Activated naive CD8-positive, alpha-beta T cell treated with anti-CD3 and anti-CD28 coated beads, Interleukin-2, amount 50 U/mL, for 16 hours (primary cell): ENCODE measurements at regions not wholly inside any gene's neighbourhood (a gene's known extent, or its start where the extent isn't known, plus 50 kb on each side); places are given as distances from the start of the nearest gene placed in this dataset.

ENCODE experiments used
- DNase-seq: peaks from one replicate; pipeline ENCODE4 v3.0.0-alpha.2; 2020; ENCODE audit warnings: low read depth, low spot score

- no peak for DNase-seq
These were observed 141.0 kb upstream of the PPP1R26 start for GRCh38 chr9:135338546-135338945.

DNA sequence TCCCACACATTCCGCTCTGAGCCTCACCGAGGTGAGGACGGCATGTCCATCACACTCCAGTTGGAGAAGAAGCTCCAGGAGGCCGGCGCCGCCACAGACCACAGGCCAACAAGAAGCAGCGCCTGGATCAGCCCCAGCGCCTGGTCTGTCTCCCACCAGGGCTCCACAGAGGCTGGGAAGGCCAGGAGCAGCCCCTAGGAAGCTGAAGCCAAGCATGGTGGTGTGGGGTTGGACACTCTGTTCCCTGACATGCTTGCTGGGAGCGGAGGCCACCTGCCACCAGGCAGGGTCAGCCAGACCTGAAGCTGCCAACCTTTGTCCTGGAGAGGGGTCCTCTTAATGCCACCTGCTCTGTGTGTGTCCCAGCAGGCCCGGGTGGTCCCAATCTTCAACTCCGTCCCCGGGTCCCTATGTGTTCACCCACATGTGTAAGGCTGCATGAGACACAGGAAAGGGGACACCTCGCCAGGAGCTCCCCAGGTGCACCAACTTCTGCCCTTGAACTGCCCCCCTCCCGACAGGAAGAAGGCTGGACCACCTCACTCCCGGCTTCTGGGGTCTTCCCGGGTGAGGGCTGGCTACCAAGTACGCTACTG lies 140.1 kb upstream of the PPP1R26 start:
- DNase-seq = no peak

DNA sequence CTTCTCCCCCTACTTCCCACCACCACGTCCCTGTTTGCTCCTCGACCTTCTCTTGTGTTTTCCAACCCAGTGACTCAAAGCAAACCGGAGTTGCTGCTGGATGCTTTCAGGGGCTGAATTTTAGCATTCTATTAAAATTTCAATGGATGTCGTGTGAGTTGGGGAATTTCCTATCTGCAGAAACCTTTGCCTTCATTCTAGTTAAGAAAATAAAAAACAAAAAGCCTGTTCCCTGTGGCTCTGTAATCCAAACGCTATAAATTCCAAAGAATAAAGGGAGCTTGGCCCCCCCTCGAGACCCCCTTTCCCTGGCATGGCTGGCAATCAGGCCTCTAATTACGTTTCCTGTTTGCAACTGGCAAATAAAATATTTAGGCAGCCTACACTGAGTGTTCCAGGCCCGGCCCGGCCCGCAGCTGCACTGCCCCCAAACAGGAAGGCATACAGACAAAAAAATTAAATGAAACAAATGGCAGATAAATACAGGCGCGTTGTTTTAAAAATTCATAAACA lies 139.4 kb upstream of the PPP1R26 start:
- DNase-seq = no peak

GRCh38 chr9:135340726-135341475 lies 138.7 kb upstream of the PPP1R26 start:
- no peak for DNase-seq

GRCh38 chr9:135341612-135342169 lies 137.9 kb upstream of the PPP1R26 start:
- no peak for DNase-seq

- no peak for DNase-seq
These were observed 137.1 kb upstream of the PPP1R26 start for GRCh38 chr9:135342206-135343130.

DNA sequence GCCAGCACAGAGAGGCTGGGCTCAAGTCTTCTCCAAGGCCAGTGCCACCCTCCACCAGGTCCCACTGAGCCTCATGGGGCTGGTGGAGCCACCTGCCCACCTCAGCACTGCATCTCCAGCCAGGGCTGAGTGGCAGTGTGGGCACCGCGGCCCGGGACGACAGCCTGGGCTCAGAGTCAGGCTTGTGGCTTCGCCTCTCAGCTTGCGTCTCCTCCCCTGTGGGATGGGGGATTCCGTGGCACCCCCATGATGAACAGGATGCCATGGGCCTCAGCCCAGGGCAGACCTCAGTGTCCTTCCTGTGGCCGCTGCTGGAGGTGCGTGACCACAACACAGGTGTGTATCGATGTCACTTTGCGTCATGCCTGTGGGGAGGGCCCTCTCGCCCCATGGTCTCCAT lies 136.4 kb upstream of the PPP1R26 start:
- DNase-seq = no peak

DNA sequence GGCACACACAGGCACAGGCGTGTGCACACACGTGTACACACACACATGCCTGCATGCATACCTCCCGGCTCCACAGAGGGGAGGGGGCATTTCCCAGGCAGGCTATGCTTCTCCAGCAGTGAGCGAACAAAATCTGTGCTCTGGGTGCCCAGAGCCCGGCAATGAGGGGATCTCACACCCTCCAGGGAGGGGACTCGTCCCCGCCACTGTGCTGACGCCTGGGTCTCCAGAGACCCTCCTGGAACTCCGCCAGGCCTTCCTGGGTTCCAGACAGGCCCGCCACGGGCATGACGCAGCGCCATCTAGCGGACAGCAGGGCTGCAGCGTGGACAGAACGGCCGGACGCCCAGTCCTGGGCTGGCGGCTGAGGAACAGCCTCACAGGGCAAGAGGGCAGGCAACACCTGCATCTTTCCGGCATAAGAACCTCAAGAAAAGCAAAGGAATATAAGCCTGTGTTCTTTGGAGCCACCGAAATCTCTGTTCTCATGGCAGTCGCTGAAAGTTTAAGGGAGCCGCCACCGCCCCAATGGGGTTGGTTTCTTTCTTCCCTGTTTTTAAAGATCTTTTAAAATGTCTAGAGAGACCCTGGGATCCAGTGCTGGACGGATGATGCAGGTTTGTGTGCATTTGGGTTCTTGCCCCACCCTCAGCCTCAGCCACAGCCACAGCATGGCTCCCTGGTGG lies 135.6 kb upstream of the PPP1R26 start:
- DNase-seq = no peak

- DNase-seq = no peak
These were observed 135.1 kb upstream of the PPP1R26 start for GRCh38 chr9:135344523-135344901.

DNA sequence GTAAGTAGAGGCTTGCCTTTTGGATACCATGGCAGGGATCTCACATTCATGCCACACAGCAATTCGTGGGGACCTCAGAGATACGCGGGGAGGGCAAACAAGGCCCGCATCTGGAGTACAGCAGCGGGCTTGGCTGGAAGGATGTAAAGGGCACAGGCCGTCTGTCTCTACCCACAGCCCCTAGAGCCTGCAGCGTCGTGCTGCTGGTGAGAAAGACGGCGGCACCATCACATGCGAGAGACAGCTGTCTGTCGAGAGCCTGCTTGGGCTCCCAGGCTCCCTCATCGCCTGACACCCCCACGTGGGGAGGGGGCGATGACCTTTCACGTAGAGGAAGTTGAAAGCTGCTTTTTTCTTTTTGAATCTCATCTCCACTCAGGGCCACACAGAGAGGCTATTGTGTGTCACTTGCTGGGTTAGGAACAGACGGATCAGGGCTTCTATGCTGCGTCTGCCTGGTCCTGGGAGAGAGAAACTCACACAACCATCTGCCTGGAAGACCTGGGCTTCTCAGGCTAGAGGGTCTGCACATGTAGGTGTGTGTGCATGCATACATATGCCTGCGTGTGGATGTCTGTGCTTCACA lies 134.6 kb upstream of the PPP1R26 start:
- DNase-seq = no peak

DNA sequence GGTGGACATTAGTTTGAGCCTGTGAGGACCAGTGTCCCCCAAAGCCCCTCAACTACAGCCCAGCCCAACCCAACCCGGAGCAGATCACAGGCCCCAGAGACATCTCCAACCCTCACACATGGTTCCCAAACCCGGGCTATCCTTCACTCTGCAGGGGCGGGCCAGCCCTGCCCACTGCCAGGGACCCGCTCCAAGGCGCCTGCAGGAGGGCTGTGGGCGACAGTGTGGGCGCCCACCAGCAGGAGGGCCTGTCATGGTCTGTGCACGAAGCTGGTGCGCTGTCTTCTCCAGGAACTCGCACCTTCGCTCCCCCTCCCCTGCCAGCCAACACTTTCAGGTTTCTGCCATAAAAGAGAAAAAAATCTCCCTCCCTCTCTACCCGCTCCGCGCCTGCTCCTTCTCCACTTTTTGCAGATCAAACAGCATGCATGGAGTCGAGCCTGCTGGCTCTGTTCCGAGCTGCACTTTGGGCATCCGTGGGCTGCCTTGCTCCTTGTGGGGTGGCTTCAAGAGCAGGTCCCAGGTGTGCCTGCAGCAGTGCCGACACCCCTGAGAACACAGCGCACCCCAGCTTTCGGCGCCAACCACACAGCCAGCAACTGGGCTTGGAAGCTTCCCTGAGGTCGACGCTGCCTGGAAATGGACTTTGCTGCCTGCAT lies 133.7 kb upstream of the PPP1R26 start:
- DNase-seq = no peak

DNA sequence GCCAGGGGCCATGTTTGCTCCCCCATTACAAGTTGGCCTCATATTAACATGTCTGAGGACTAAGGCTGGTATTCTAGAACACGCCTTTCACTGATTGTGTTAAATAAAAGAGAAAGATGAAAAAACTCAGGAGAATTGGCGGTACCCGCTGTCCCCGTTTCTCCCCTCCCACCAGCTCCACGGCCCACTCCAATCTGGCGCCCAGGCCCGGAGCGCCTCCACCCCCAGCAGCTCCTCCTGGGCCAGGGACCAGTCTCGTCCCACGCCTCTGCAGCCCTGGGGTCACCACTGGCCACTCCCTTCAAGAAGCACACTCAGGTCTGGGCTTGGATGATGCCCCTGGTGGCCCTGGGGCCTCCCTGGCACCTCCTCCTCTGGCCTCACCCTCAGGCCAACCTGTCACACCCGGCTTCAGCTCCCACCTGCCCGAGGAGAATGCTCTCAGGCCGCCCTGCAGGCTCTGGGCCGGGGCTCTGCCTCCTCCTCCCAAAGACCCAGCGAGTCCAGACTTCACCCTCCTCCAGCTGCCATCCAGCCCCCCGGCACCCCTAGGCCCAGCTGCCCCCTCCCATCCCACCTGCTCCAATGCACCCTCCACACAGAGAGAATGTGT lies 133.0 kb upstream of the PPP1R26 start:
- no peak for DNase-seq

GRCh38 chr9:135347461-135347860 lies 132.1 kb upstream of the PPP1R26 start:
- no peak for DNase-seq

GRCh38 chr9:135348076-135348787 lies 131.3 kb upstream of the PPP1R26 start:
- DNase-seq = no peak

DNA sequence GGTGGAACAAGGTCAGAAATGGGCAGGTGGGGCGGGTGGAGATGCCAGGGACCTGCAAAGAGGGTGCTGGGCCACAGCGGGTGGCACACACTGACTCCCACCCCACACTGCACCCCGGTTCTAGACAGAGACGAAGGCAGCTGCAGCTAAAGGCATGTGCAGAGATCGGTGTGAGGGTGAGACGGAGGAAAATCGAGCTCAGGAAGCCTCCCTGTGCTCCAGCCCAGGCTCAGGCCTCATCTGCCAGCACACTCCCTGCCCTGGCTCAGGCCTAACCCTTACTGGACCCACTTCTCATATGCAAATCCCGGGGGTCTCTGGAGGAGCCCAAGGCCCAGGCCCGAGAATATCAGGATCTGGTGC lies 130.8 kb upstream of the PPP1R26 start:
- no peak for DNase-seq

- no peak for DNase-seq
These were observed 130.2 kb upstream of the PPP1R26 start for GRCh38 chr9:135349212-135350002.

GRCh38 chr9:135350003-135350315 lies 129.6 kb upstream of the PPP1R26 start:
- no peak for DNase-seq

DNA sequence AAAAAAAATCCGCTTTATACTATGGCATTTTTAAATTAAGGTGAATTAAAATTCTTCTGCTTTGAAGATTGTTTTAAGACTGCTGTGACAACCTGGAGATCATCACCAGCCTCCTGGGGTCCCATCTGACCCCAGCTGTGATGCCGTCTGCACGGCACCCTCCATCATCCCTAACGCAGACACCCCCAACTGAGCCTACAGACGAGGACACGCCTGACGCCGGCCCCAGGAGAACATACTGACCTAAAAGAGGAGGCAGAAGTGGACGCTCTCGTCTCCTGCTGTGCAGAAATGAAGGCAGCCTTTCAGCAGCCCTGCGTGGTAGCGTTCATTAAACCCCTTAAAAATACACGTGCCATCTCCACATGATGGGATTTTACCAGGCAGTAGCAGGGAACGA lies 125.6 kb upstream of the PPP1R26 start:
- DNase-seq = no peak

DNA sequence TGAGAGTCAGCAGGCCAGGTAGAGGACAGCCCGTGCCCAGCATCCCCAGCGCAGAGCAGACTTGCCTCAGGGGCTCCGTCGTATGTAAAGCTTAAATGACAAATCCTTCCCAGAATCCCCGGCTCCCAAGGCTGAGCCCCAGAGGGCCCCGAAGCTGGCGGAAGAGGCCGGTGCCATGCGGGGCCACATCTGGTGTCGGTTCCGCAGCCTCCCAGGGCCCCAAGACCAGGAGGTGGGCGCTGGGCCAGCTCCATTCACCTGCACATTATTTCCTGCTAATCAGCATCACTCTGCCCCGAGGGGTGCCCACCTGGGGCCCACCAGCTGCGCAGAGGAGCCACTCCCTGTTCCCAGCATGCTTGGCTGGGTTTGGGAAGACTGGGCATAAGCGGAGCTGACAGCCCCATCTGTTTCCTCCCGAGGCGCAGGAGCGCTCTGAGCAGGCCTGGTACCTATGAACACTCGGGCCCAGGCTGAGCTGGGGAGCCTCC lies 124.0 kb upstream of the PPP1R26 start:
- DNase-seq = no peak
